ENCODE measurements at regions not wholly inside any gene's neighbourhood (a gene's known extent, or its start where the extent isn't known, plus 50 kb on each side); places are given as distances from the start of the nearest gene placed in this dataset.

DNA sequence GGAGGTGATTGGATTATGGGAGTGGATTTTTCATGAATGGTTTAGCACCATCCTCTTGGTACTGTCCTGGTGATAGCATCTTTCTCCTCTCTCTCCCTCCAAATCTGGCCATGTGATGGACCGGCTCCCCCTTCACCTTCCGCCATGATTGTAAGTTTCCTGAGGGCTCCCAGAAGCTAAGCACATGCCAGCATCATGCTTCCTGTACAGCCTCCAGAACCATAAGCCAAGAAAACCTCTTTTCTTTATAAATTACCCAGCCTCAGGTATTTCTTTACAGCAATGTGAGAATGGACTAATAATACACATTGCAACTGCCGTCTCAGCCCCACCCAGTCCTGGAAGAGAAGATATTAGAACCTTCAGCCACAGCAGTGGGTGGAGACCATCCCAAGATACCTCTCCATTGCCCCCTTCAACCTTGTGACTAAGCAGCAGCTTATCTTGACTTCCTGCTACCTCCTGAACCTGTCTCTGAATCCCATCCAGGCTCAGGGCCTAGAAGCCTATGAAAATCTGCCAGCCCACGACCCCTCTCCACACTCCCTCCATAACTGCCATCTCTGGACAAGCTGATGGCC, 81.8 kb upstream of the AGAP1 start:
- intact Hi-C loops (cut with DNase I) = no loop called here
- ATAC-seq = no peak
- no peak overlapping the region for H3K27ac ChIP-seq
- no peaks in the 10 kb centered on the region for H3K4me1 ChIP-seq
- no peak overlapping the region for H3K4me3 ChIP-seq
- no peak for DNase-seq
- 91 to 97% (median 96%) methylated on average over 4 of the region's 4 CpGs for WGBS, 3 donors
- no peaks in the 10 kb centered on the region for H3K27me3 ChIP-seq (ENCODE audit: insufficient read depth in 3 of 3, low read length in 2 of 3)
- TF ChIP-seq, protein P1, sequence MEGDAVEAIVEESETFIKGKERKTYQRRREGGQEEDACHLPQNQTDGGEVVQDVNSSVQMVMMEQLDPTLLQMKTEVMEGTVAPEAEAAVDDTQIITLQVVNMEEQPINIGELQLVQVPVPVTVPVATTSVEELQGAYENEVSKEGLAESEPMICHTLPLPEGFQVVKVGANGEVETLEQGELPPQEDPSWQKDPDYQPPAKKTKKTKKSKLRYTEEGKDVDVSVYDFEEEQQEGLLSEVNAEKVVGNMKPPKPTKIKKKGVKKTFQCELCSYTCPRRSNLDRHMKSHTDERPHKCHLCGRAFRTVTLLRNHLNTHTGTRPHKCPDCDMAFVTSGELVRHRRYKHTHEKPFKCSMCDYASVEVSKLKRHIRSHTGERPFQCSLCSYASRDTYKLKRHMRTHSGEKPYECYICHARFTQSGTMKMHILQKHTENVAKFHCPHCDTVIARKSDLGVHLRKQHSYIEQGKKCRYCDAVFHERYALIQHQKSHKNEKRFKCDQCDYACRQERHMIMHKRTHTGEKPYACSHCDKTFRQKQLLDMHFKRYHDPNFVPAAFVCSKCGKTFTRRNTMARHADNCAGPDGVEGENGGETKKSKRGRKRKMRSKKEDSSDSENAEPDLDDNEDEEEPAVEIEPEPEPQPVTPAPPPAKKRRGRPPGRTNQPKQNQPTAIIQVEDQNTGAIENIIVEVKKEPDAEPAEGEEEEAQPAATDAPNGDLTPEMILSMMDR (IDR thresholded peaks at IDR 0.05) = no peak
- no peaks in the 10 kb centered on the region for H3K9me3 ChIP-seq
- H3K36me3 ChIP-seq (ENCODE audit: insufficient read depth in 1 of 2, low read depth in 1 of 2) = no peaks in the 10 kb centered on the region

- Histone ChIP-seq H3K36me3 (ENCODE audit: insufficient read depth in 1 of 2, low read depth in 1 of 2) (no peaks in the 10 kb centered on the region), H3K4me3 (no peak overlapping the region), H3K4me1 (no peaks in the 10 kb centered on the region), H3K9me3 (no peaks in the 10 kb centered on the region), H3K27me3 (ENCODE audit: insufficient read depth in 3 of 3, low read length in 2 of 3) (no peaks in the 10 kb centered on the region), H3K27ac (no peak overlapping the region)
- TF ChIP-seq, protein P1 (IDR thresholded peaks at IDR 0.05) = no peak
- ATAC-seq (no peak), DNase-seq (no peak)
- WGBS, 3 donors = 49 to 61% (median 52%) methylated on average over 1 of the region's 1 CpG
- intact Hi-C loops (cut with DNase I) = no loop called here
Measured at GRCh38 chr2:235413064-235413463, 80.8 kb upstream of the AGAP1 start.

DNA sequence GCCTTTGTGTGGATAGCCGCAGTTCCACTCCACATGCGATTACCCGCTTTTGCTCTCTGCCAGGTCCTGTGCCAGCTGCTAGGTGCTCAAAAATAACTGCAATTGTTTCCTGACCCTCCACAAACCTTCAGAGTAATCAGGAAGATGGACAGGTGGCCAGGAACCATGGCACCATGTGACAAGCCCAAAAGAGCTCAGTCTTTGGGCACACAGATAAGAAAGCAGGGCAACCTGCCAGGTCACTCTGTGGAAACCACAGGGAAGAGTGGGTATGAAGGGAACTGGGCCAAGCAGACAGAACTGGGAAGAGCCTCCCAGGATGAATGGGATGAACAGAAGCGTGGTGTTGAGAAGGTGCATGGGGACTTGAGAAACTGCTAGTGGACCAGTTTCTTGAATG, 79.4 kb upstream of the AGAP1 start:
- H3K4me3 ChIP-seq = no peak overlapping the region
- WGBS, 3 donors = 68 to 87% (median 73%) methylated on average over 4 of the region's 4 CpGs
- H3K27me3 ChIP-seq (ENCODE audit: insufficient read depth in 3 of 3, low read length in 2 of 3) = no peaks in the 10 kb centered on the region
- H3K4me1 ChIP-seq = no peaks in the 10 kb centered on the region
- DNase-seq (no peak), ATAC-seq (no peak)
- intact Hi-C loops (cut with DNase I) = no loop called here
- no peaks in the 10 kb centered on the region for H3K9me3 ChIP-seq
- H3K36me3 ChIP-seq (ENCODE audit: insufficient read depth in 1 of 2, low read depth in 1 of 2) = no peaks in the 10 kb centered on the region
- TF ChIP-seq, protein P1 (IDR thresholded peaks at IDR 0.05) = no peak
- no peak overlapping the region for H3K27ac ChIP-seq

DNA sequence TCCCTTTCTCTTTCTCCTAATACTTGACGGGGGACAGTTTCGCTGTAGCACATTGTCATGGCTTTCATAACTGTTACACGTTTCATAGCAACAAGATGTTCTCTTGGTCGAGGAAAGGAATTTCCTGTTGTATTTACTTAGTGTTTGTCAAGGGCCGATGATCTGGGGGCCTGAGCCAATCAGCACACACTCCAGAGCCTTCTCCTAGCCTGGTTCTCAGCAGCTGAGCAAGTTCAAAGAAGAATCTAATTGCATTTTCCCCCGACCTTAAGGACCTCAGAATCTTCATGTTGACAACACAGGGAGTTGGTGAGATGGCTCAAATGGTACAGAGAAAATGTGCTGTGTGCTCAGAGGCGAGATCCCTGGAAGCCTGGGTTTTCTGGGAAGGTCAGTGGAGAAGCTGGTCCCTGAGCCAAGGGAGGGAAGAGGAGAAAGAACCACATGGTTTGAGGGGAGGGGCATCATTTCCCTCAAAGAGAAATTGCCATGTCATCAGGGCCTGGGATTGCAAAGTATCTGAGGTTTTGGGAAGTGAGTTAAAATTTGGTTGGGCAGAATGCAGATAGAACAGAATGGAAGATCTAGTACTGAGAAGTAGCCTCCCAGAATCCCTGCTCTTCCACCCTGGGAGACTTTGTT, 76.9 kb upstream of the AGAP1 start:
- WGBS, 3 donors = 37 to 47% (median 37%) methylated on average over 7 of the region's 7 CpGs
- Histone ChIP-seq H3K27ac (no peak overlapping the region), H3K4me3 (no peak overlapping the region), H3K36me3 (ENCODE audit: insufficient read depth in 1 of 2, low read depth in 1 of 2) (no peaks in the 10 kb centered on the region), H3K27me3 (ENCODE audit: insufficient read depth in 3 of 3, low read length in 2 of 3) (no peaks in the 10 kb centered on the region), H3K9me3 (no peaks in the 10 kb centered on the region), H3K4me1 (no peaks in the 10 kb centered on the region)
- DNase-seq = no peak
- ATAC-seq = no peak
- TF ChIP-seq, protein P1 (IDR thresholded peaks at IDR 0.05) = no peak
- intact Hi-C loops (cut with DNase I) = no loop called here

DNA sequence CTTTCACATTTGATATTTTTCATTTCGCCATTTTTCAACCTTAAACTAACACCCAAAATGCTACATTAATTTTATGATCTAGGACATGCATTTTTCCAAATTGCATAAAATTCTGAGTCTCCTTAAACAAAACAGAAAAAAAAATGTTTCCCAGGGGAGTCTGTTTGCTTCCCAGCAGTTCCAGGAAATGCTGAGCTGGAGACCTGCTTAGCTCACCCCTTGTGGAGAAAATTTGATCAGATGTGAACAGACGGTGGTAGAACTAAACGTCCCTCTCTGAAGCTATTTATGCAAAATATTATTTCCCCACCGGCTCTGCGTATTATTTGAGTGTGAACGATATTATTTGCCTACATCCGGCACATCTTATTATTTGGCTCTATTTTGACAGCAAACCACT, 74.9 kb upstream of the AGAP1 start:
- Histone ChIP-seq H3K4me3 (no peak overlapping the region), H3K36me3 (ENCODE audit: insufficient read depth in 1 of 2, low read depth in 1 of 2) (no peaks in the 10 kb centered on the region), H3K4me1 (no peaks in the 10 kb centered on the region), H3K27ac (no peak overlapping the region), H3K9me3 (no peaks in the 10 kb centered on the region), H3K27me3 (ENCODE audit: insufficient read depth in 3 of 3, low read length in 2 of 3) (no peaks in the 10 kb centered on the region)
- 62 to 74% (median 66%) methylated on average over 7 of the region's 7 CpGs for WGBS, 3 donors
- DNase-seq (no peak), ATAC-seq (no peak)
- TF ChIP-seq, protein P1 (IDR thresholded peaks at IDR 0.05) = no peak
- intact Hi-C loops (cut with DNase I) = no loop called here
